NCI-H2107 (cell line): ENCODE measurements at regions not wholly inside any gene's neighbourhood (a gene's known extent, or its start where the extent isn't known, plus 50 kb on each side); places are given as distances from the start of the nearest gene placed in this dataset.
"Not testable (repeated sequence)": the region's sequence is repeated elsewhere in the genome, so short reads cannot be mapped to it uniquely, and the experiment has no call there.

Experiments used
- DNase-seq: peaks from one replicate; lab custom pipeline; 2025; lab: John Stamatoyannopoulos, UW

DNA sequence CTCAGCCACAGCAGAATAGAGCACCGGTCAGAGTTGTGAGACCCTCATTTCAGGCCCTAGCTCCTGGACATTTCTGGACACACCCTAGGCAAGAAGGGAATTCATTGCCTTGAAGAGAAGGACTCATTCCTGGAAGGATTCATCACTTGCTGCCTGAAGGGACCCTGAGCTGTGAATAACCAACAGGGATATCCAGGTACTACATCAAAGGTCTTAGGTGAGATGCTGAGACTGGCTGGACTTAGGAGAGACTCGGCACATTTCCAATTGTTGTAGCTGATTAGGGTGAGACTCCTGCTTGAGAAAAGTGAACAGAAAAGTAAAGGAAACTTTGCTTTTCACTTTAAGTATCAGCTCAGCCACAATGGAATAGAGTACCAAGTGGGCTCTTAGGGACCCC, 208.1 kb upstream of the CDKN2B start:
- DNase-seq, result no peak

DNA sequence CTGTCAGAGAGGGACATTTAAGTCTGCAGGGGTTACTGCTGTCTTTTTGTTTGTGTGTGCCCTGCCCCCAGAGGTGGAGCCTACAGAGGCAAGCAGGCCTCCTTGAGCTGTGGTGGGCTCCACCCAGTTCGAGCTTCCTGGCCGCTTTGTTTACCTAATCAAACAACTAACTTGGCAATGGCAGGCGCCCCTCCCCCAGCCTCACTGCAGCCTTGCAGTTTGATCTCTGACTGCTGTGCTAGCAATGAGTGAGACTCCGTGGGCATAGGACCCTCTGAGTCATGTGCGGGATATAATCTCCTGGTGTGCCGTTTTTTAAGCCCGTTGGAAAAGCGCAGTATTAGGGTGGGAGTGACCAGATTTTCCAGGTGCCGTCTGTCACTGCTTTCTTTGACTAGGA, 216.8 kb upstream of the CDKN2B start:
- not testable (repeated sequence) for DNase-seq

DNA sequence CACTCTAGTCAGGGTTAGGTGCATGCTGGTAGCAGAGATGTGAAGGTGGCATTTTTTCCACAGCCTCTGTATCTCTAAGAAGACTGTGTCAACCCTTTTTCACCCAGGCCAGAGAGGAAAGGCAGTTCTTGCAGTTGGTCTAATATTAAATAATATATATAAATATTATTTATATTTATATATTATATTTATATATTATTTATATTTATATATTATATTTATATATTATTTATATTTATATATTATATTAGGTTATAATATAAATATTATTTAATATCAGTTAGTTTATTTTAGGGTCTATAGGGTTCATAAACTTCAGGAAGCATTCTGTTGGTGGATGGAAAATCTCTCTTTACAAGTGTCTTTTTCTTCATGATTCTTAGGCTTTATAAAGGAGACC, 218.6 kb upstream of the DMRTA1 start:
- no peak for DNase-seq

DNA sequence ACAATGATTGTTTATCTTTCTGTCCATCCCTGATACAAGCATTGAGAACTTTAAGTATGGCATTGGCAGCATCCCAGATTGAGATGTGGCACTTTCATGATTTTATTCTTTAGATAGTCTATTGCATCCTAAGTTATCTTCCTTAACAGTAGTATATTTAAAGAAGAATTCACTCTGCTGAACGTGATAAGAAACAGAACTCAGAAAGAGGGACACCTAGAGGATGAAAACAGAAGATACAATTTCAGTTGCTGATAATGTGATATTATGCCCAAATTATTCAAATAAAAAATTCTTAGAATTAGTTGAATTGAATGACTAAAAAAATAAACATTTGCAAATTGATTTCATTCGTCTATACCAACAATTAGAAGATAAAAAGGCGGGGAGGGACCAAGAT, 218.1 kb upstream of the DMRTA1 start:
- no peak for DNase-seq

DNA sequence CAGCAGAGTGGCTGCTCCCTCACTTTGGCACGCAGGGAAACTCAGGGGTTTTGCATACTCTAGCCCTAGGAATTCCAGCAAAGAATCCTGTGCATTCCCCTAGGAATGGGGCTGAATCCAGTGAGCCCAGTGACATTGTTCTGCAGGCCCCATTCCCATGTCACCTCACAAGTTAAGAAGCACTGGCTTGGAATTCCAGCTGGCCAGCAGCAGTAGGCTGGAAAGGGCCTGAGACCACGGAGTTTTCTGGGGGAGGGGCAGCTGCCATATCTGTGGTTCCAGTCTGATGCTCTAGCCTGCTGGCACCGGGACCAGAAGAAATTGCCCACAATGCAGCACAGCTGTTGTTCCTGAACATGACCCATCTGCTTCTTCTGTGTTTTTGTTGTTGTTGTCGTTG, 217.6 kb upstream of the DMRTA1 start:
- no peak for DNase-seq

DNA sequence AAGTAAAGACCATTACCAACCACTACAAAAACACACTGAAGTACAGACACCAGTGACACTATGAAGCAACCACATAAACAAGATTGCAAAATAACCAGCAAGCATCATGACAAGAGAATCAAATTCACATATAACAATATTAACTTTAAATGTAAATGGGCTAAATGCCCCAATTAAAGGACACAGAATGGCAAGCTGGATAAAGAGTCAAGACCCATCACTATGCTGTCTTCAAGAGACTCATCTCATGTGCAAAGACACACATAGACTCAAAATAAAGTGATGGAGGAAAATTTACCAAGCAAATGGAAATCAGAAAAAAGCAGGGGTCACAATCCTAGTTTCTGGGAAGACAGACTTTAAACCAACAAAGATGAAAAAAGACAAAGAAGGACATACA, 215.3 kb upstream of the DMRTA1 start:
- not testable (repeated sequence) for DNase-seq

DNA sequence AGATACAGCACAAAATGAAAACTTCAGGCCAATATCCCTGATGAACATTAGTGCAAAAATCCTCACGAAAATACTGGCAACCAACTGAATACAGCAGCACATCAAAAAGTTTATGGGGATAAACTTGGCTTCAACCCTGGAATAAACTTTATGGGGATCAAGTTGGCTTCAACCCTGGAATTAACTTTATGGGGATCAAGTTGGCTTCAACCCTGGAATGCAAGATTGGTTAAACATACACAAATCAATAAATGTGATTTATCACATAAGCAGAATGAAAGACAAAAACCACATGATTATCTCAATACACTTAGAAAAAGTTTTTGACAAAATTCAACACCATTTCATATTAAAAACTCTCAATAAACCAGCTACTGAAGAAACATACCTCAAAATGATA, 213.7 kb upstream of the DMRTA1 start:
- no peak for DNase-seq

DNA sequence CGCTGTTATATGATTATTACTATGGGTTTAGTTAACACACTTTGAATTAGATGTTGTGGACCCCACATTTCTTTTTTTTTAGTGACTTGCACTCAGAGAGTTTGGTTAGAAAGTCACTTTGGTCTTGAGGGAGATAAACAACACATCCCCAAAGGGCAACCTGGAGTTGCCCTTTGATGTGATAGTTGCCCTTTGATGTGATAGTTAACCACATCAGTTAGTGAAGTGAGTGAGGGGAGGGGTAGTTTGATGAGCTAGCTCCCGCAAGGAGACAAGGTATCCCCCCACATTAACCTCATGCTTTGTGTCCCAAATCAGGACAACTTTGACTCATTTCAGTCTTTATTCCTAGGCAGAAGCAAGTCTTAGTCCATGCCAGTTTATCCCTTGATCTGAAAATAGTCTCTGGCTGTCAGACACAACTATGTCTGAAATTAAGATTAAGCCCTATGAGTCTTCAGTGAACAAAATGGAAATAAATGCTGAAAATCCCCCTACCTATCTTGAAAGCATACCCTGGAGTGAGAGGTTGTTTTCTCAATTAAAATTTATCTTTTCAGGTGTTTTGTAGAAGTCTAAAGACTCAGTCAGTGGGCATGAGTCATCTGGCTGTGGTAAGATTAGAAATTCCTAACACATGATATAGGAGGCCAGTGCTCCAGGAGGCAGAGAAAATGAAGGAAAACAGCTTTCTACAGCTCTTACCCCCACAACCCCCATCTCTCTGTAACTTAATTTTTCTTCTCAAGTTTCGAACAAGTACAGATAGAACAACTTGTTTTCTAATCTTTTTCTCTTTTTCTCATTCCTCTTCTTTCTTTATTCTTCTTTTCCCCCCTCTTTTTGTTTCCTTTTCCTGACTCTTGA, 208.9 kb upstream of the DMRTA1 start:
- DNase-seq, result no peak

DNA sequence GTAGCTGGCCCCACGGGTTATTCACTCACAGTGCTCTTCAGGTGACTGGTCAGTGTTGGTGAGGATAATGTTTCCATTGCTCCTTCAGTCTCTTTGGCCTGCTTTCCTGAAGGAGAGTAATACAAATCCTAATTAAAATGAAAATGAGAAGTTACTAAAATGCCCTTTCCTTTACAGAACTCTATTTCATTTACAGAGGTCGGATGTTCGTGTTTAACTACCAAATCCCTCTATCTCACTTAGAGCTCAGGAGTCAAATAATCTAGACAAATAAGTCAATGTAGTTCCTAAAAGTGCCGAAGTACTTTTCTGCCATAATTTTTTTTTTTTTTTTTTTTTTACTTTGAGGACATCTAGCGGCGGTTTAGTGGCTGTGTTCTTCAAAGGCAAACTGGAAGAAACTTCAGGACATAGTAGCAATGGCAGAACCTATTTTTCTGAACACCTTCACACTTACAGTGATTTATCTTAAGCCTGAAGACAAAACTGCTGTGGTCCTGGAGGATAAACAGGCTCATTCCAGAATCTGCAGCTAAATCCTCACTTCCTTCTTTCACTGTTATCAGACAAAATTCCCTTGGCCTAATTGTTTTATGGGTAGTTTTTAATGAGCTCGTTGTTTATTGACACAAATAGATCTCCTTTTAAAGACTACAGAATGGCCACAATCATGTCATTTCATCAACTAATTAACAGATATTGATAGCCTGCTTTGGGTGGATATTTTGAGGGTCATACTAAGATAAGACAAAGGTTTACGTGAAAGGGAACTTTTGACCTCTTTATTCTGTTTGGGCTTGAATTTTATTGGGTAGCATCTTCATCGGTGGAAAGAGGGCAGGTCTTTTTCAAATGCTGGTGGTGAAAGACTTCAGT, 207.6 kb upstream of the DMRTA1 start:
- no peak for DNase-seq

DNA sequence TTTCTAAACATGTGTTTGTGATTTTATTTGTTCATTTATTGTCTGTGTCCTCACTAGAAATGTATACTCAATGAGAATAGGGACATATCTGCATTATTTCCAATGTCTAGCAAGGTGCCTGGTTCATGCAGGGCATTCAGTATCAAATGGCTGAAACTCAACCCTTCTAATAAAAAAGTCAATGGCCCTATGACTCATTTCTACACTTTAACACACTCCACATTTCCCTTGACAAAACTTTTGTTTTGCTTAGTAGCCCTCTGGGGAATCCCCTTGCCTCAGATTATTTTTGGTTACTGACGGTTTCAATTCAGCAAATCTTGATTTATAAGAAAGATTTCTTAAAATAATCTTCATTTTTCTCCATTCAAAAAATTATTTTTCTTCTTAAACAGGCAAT, 206.0 kb upstream of the DMRTA1 start:
- DNase-seq, result no peak

DNA sequence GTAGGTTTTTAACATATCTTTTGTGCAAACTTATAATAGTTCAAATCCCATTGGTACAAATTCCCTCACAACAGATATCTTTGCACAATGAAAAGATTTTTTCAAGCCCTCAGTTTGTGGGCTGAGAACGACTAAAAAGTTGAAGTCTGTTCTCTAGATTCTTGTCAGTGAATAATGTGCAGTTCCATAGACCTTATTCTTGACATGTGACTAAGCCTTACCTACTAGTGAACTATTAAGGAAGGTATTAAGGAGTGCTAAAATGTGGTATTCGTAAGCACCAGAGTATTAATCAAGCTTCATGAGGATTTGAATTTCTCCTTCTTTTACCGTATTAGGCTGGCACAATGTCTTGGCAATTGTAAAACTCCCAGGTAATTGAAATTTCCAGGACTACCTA, 205.6 kb upstream of the DMRTA1 start:
- DNase-seq, result no peak

DNA sequence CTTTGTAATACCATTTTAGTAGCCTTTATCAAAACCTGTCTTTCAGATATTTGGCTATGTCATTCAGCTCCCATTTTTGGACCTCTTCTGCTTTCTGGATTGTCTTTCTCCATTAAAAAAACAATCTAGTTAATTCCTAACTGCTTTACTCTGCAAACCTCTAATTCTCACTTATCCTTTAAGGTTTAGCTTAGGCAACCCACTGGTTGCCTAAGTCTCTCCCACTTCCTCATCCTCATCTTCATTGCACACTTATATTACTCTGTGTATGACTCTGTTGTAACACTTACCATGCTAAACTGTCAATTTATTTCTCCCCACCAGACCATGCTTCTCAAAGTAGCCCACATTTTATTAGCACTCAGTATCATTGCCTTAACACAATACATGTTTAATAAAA, 205.0 kb upstream of the DMRTA1 start:
- DNase-seq, result no peak

DNA sequence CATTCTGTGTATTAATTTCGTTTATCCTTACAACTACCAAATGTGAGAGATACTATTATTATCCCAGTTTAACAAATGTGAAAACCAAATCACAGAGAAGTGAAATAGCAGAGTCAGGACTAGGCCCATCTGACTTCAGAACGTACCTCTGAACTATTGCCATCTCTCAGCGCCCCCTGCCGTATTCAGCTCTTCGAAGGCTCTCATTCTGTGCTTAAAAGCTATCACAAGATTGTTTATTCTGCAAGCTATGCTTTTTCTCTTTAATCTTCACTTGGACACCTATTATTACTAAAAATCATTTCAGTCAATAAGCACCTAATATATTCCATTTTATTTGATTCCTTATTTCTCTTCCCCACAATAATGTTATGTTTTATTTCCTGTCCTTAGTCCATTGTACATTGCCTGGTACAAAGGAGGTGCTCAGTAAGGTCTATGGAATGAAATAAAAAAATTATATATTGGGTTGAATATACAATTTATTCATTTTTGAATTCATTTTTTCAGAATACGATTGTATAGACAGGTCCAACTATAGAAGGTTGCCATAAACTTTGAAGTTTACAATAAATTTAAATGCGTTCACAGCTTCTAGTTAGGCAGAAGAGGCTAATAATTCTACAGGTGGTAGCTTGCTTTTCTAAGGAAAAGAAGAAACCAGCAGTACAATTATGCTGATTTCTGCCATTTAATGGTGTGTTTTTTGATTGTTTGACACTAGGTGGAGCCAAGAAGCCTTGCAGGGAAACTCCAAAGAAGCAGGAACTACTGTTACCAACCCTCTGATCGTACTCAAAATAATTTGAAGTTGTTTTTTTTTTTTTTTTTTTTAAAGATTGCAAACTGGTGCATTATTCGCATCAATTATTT, 202.2 kb upstream of the DMRTA1 start:
- no peak for DNase-seq

DNA sequence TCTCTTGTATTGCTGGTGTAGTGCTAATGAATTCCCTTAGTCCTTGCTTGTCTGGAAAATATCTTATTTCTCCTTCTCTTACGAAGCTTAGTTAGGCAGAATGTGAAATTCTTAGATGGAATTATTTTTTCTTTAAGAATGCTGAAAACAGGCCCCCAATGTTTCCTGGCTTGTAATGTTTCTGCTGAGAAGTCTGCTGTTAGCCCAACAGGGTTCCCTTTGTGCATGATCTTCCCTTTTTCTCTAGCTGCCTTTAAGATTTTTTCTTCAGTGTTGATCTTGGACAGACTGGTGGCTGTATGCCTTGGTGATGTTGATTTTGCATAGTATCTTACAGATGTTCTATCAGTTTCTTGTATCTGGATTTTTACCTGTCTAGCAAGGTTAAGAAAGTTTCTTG, 191.3 kb upstream of the DMRTA1 start:
- DNase-seq, result no peak

DNA sequence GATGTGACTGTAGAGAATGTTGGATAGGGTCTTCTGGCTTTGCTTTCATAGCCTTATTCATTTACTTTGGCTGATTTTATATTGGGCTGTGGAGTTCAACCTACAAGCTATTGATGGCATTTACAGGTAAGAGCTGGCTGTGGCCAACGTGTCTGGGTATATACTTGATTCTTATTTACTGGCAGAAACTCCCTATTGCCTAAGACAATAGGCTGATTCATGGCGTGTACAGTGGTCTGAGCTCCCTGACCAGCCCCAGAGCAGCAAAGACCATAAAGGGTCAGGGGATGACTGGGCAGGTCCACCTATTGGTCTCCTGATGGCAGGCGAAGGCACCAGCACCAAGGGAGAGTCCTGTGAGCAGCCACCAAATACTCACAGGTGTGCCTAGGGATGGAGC, 190.2 kb upstream of the DMRTA1 start:
- no peak for DNase-seq

DNA sequence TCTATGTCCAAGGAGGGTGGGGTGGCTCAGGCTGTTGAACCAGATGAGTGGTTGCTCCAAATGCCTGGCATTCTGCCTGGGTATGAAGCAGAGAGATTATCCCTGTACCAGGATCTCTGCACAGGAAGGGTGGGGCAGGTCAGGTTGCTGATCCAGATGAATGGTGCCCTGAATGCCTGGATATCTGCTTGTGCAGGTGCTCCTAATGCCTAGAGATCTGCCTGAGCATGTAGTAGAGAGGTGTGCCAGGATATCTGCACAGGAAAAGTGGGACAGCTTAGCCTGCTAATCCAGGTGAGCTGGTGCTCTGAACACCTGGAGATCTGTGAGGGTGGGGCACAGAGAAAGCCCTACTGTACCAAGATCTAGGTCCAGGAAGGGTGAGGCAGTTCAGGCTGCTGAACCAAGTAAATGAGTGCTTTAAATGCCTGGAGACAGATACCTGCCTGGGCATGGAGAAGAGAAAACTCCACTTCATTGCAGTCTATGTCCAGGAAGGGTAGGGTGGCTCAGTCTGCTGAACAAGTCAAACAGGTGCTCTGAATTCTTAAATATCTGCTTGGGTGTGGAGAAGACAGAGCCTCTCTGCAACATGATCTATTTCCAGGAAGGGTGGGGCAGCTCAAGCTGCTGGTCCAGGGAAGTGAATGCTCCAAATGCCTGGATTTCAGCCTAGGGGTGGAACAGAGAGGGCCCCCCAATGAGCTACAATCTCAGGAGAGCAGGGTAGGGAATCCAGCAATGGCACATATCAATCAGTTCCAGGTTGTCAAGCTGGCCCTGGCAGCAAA, 189.4 kb upstream of the DMRTA1 start:
- DNase-seq, result no peak

DNA sequence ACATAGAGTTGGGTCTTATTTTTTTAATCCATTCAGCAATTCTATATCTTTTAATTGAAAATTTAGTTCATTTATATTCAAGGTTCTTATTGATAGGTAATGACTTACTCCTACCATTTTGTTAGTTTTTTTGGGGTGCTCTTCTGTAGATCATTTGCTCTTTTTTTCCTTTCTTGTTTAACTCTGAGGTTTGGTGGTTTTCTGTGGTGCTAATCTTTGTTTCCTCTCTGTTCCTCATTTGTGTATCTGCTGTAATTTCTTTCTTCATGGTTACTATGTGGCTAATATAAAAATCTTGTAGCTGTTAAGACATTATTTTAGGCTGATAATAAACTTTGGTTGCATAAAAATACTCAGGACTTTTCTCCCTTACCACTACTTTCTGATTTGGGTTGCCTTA, 181.6 kb upstream of the DMRTA1 start:
- DNase-seq, result no peak

DNA sequence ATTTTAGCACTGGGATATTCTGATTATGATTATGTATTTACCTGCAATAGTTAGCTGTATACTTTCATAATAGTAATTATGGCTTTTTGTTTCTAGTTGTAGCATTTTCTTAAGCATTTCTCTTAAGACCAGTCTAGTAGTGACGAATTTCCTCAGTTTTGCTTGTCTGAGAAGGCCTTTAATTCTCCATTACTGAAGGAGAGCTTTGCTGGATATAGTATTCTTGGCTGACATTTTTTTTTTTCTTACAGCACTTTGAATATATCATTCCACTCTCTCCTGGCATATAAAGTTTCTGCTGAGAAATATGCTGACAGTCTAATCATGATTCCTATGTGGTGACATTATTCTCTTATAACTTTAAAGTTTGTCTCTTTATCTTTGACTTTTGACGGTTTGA, 181.1 kb upstream of the DMRTA1 start:
- DNase-seq, result no peak

DNA sequence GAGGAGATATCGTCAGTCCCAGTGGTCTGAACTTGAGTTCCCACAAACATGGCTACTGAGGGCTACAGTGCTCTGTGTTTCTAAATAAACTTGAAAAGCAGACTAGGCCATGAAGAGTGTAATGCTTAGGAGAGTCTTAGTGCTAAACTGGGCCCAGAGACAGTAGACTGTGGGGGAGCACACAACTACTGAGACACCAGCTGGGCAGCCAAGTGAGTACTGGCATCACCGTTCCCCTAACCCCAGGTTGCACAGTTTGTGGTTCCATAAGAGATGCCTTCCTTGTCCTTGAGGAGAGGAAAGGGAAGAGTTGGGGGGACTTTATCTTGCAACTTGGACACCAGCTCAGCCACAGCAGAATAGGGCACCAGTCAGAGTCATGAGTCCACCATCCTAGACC, 172.1 kb upstream of the DMRTA1 start:
- no peak for DNase-seq

DNA sequence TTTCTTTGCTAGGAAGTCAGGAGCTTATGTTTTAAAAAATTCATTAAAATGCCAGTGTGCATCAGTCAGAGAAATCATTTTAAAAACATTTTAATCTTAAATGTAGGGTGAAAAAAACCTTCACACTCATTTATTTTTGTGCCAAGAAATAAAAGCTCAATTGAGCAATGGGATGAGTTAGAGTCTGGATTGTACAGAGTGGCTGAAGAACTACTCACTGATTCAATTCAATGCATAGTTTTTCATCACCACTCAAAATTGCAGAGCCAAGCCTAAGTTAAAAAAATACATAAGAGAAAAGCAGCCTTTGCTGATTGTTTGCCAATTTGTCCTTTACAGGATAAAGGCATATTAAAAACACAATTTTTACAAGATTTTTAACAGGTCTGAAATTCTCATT, 168.2 kb upstream of the DMRTA1 start:
- no peak for DNase-seq

DNA sequence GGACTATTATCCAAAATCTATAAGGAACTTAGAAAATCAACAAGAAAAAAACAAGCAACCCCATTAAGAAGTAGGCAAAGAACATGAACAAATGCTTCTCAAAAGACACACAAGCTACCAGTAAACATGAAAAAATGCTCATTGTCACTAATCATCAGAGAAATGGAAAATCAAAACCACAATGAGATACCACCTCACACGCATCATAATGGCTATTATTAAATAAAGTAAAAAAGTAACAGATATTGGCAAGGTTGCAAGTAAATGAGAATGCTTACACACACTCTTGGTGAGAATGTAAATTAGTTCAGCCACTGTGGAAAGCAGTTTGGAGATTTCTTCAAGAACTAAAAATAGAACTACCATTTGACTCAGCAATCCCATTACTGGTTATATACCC, 167.0 kb upstream of the DMRTA1 start:
- DNase-seq, result no peak

DNA sequence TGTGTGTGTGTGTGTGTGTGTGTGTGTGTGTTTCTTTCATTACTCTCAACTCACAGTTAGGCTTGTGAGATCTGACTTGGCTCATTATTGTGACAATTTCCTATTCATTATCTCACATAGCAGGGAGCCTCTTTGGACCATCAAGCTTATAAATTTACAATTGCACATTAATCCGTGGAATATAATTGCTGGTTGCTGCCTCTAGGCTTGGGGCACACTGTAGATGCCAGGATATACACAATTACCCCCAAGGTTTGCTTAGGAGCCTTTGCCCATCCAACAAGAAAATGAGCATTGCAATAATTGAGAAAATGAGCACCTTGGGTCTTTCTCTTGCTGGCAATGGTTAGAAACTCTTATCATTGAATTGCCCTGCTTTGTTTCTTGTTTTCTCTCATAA, 161.6 kb upstream of the DMRTA1 start:
- DNase-seq, result no peak
